K562 (cell line): ENCODE measurements at regions not wholly inside any gene's neighbourhood (a gene's known extent, or its start where the extent isn't known, plus 50 kb on each side); places are given as distances from the start of the nearest gene placed in this dataset.

Experiments used
- ATAC-seq: fragments of 200-7000 bp; cut with Tn5 transposase; 3 replicates; pipeline ENCODE4 v1.9.1; 2020; ENCODE audit warnings: moderate library complexity
- BruUV-seq: library from RNA; stranded (reverse); fragments of 400-500 nt; replicated peaks from 2 replicates; lab custom pipeline; 2021; lab: Mats Ljungman, UMichigan
- CTCF ChIA-PET: fragments of 300-600 bp; formaldehyde crosslinking; extraction: SDS; loops from one replicate; lab custom pipeline; 2021; ENCODE audit warnings: low intra/inter-chr PET ratio; lab: Yijun Ruan, JAX
- POLR2A ChIA-PET: fragments of 300-600, 350-650 bp; sonication (Branson Sonifier 250); formaldehyde crosslinking; extraction: SDS; loops from one replicate; lab custom pipeline; 2021; ENCODE audit warnings: antibody characterized with exemption, inconsistent platforms; lab: Yijun Ruan, JAX
- DNase-seq, 4 experiments: peaks; one replicate each; pipeline versions ENCODE4 v3.0.0 to v3.0.0-alpha.2; 2011 to 2018; ENCODE audit warnings: low spot score in 3 of 4, mixed read lengths in 3 of 4; ENCODE audit errors: extremely low read depth in 1 of 4
- FAIRE-seq: peaks from 2 replicates; lab custom pipeline; 2011; peaks lifted over from hg19 to GRCh38; lab: Jason Lieb, UNC
- H2AFZ ChIP-seq: 2 replicates; pipeline ENCODE4 v1.6.0; 2011; ENCODE audit warnings: low read depth, low read length, control low read depth, inconsistent platforms
- H3K27ac ChIP-seq: fragments of 200-600 bp; 3 replicates; pipeline ENCODE4 v1.8.0; 2011; ENCODE audit warnings: low read depth, mild to moderate bottlenecking, control low read depth, inconsistent platforms, low read length, moderate library complexity, mixed read lengths; ENCODE audit errors: extremely low read depth
- H3K27me3 ChIP-seq, 2 experiments: fragments of 300-600 bp in 1 of 2; 2 replicates in 1 of 2; 3 replicates in 1 of 2; pipeline versions ENCODE4 v1.6.0 to v1.8.0; 2011; ENCODE audit warnings: inconsistent platforms in 2 of 2, low read length in 2 of 2, mild to moderate bottlenecking in 1 of 2, mixed read lengths in 1 of 2, moderate library complexity in 1 of 2; ENCODE audit not compliant: control insufficient read depth in 2 of 2, insufficient read depth in 2 of 2
- H3K36me3 ChIP-seq: fragments of 300-600 bp; 3 replicates; pipeline ENCODE4 v1.8.0; 2011; ENCODE audit warnings: mild to moderate bottlenecking, low read length, inconsistent platforms; ENCODE audit not compliant: control insufficient read depth, insufficient read depth
- H3K4me1 ChIP-seq, 2 experiments: fragments of 200-600 bp in 1 of 2; replicated peaks in 1 of 2; 2 replicates in 1 of 2; 3 replicates in 1 of 2; pipeline versions ENCODE4 v1.5.1 to v1.8.0; 2011; ENCODE audit warnings: inconsistent platforms in 2 of 2, low read length in 2 of 2, mild to moderate bottlenecking in 1 of 2, mixed read lengths in 1 of 2, moderate library complexity in 1 of 2; ENCODE audit not compliant: control insufficient read depth in 2 of 2, insufficient read depth in 2 of 2
- H3K4me2 ChIP-seq: 2 replicates; pipeline ENCODE4 v1.6.1; 2011; ENCODE audit warnings: low read length, control low read depth, inconsistent platforms, mixed read lengths; ENCODE audit not compliant: insufficient read depth
- H3K4me3 ChIP-seq: fragments of 200-600 bp; sonication (generic), shearing (Covaris generic); 2 replicates; pipeline ENCODE4 v1.5.1; 2016; ENCODE audit warnings: control low read depth, inconsistent platforms
- H3K79me2 ChIP-seq: fragments of 200-600 bp; 3 replicates; pipeline ENCODE4 v1.8.0; 2011; ENCODE audit warnings: low read length, inconsistent platforms; ENCODE audit not compliant: control insufficient read depth, insufficient read depth
- H3K9ac ChIP-seq, 2 experiments: 2 replicates each; pipeline versions ENCODE4 v1.6.0 to v1.6.1; 2011; ENCODE audit warnings: low read depth in 2 of 2, low read length in 2 of 2, control low read depth in 1 of 2, inconsistent platforms in 1 of 2, mild to moderate bottlenecking in 1 of 2, mixed read lengths in 1 of 2; ENCODE audit not compliant: insufficient read depth in 1 of 2
- H3K9me1 ChIP-seq: one replicate; pipeline ENCODE4 v1.6.0; 2011; ENCODE audit warnings: inconsistent platforms, mild to moderate bottlenecking, low read length, moderate library complexity; ENCODE audit not compliant: control insufficient read depth, insufficient read depth
- H3K9me3 ChIP-seq: replicated peaks from 2 replicates; pipeline ENCODE4 v1.5.1; 2011; ENCODE audit warnings: low read depth, low read length, inconsistent platforms; ENCODE audit not compliant: control insufficient read depth, insufficient read depth
- H4K20me1 ChIP-seq: replicated peaks from 2 replicates; pipeline ENCODE4 v1.6.1; 2011; ENCODE audit warnings: low read length, inconsistent platforms, mixed read lengths; ENCODE audit not compliant: control insufficient read depth, insufficient read depth
- CHD7 ChIP-seq: fragments of 200-600 bp; sonication (generic); IDR thresholded peaks from one replicate; pipeline ENCODE4 v1.6.1; 2012; ENCODE audit warnings: mild to moderate bottlenecking, low read depth, low read length, inconsistent platforms
- CREM ChIP-seq: IDR thresholded peaks from 2 replicates; pipeline ENCODE4 v1.6.1; 2014; ENCODE audit warnings: antibody characterized with exemption, low read depth
- HBP1 ChIP-seq: fragments of 450-650 bp; formaldehyde crosslinking; IDR thresholded peaks from 2 replicates; pipeline ENCODE4 v1.4.0; 2022; ENCODE audit warnings: missing genetic modification characterization
- HNRNPL ChIP-seq: fragments of 200-400 bp; formaldehyde crosslinking; IDR thresholded peaks from 2 replicates; pipeline ENCODE4 v1.6.1; 2017; ENCODE audit warnings: low read depth, mild to moderate bottlenecking, low read length
- KDM2B ChIP-seq: fragments of 250-450 bp; sonication (Bioruptor Pico); IDR thresholded peaks from 2 replicates; pipeline ENCODE4 v1.8.0; 2021; ENCODE audit warnings: mild to moderate bottlenecking, moderate library complexity
- RBBP5 ChIP-seq: fragments of 200-600 bp; sonication (generic); IDR thresholded peaks from 2 replicates; pipeline ENCODE4 v1.6.1; 2012; ENCODE audit warnings: borderline replicate concordance, mild to moderate bottlenecking, low read length, control low read depth, inconsistent platforms; ENCODE audit not compliant: insufficient read depth, poor library complexity, severe bottlenecking
- ZNF121 ChIP-seq: sonication (generic); formaldehyde crosslinking; conservative IDR thresholded peaks from 2 replicates; pipeline ENCODE4 v1.8.0; 2022; ENCODE audit warnings: missing genetic modification reagents
- ZNF347 ChIP-seq: fragments of 450-650 bp; formaldehyde crosslinking; IDR thresholded peaks from 2 replicates; pipeline ENCODE4 v1.4.0; 2020; ENCODE audit warnings: low read depth, mild to moderate bottlenecking, moderate library complexity
- ZNF511 ChIP-seq: sonication (generic); formaldehyde crosslinking; IDR thresholded peaks from 2 replicates; pipeline ENCODE4 v1.8.0; 2022; ENCODE audit warnings: mild to moderate bottlenecking, missing genetic modification reagents
- WGBS: fragments of 100-300 bp; shearing (Covaris generic); methylation state at CpG from one replicate; pipeline ENCODE4 v1.1.6; 2016; ENCODE audit warnings: low coverage, mixed read lengths; ENCODE audit not compliant: insufficient coverage; ENCODE audit errors: missing lambda C conversion rate; 5-methylcytosine and 5-hydroxymethylcytosine counted together
- in situ Hi-C: fragments of 300-500 bp; cut with MboI; formaldehyde crosslinking; loops from 4 replicates; pipeline ENCODE4 v1.15.0; 2018; ENCODE audit warnings: inconsistent platforms, mixed read lengths
- intact Hi-C: fragments of 100-400 bp; cut with micrococcal nuclease; formaldehyde crosslinking; loops from 2 replicates; pipeline ENCODE4 v1.14.2; 2022

- Histone ChIP-seq H3K9me1 (no peaks in the 10 kb centered on the region), H4K20me1 (0 out of 2 replicates have a peak, but pooled peaks cover under 1% of the 10 kb centered on the region), H3K27ac (no peak overlapping the region), H3K9me3 (no peaks in the 10 kb centered on the region), H3K79me2 (no peaks in the 10 kb centered on the region), H3K9ac (no peak overlapping the region), H2AFZ (no peak overlapping the region), H3K4me3 (no peak overlapping the region), H3K36me3 (no peaks in the 10 kb centered on the region), H3K27me3 (peaks cover 44 to 60% of the 10 kb centered on the region in 2 experiments), H3K4me2 (no peak overlapping the region), H3K4me1 (peaks cover 0 to 4% of the 10 kb centered on the region in 2 experiments; a peak in 1 of 5 replicates)
- ATAC-seq (no peak; the same call in 2 of the 3 replicates), DNase-seq (no peak), FAIRE-seq (no peak)
- intact Hi-C loops (no loop called here), in situ Hi-C loops (no loop called here)
- CTCF ChIA-PET: no interaction called here
- BruUV-seq: no TSS peak
- POLR2A ChIA-PET: interaction anchor here (0.8 kb wide), 1 partner anchor 18 kb away, joined by 3 read pairs; no protein-coding TSS in a partner anchor
- 0% methylated on average over 4 of the region's 4 CpGs for WGBS
- TF ChIP-seq CHD7: no peak
- TF ChIP-seq RBBP5: no peak
- TF ChIP-seq CREM: no peak
- no peak for TF ChIP-seq HBP1
- TF ChIP-seq ZNF511: no peak
- TF ChIP-seq KDM2B (CRISPR knock-in tag): no peak
- no peak for TF ChIP-seq HNRNPL
- TF ChIP-seq ZNF121: no peak
- no peak for TF ChIP-seq ZNF347
Measured at GRCh38 chr1:213385806-213386324, 334.8 kb downstream of the RPS6KC1 start.
